Colonic mucosa (tissue), 4 donors: ENCODE measurements at regions not wholly inside any gene's neighbourhood (a gene's known extent, or its start where the extent isn't known, plus 50 kb on each side); places are given as distances from the start of the nearest gene placed in this dataset.

Experiments used
- DNase-seq: peaks from one replicate; pipeline ENCODE4 v3.0.0-alpha.2; 2020
- H3K27ac ChIP-seq: fragments of 200-600 bp; one replicate; pipeline ENCODE4 v1.8.0; 2021
- H3K27me3 ChIP-seq: fragments of 200-600 bp; one replicate; pipeline ENCODE4 v1.8.0; 2021
- H3K36me3 ChIP-seq: fragments of 200-600 bp; one replicate; pipeline ENCODE4 v1.8.0; 2021
- H3K4me1 ChIP-seq: fragments of 200-600 bp; one replicate; pipeline ENCODE4 v1.8.0; 2021; ENCODE audit warnings: mild to moderate bottlenecking
- H3K4me3 ChIP-seq: fragments of 200-600 bp; one replicate; pipeline ENCODE4 v1.8.0; 2021
- H3K9ac ChIP-seq, 2 donors: one replicate each; pipeline ENCODE4 v1.7.0; 2013; ENCODE audit warnings: control low read depth in 2 of 2, low read depth in 2 of 2, low read length in 2 of 2
- H3K9me3 ChIP-seq: fragments of 200-600 bp; one replicate; pipeline ENCODE4 v1.8.0; 2021
- intact Hi-C: fragments of 100-400 bp; cut with DNase I; formaldehyde crosslinking; loops from one replicate; pipeline ENCODE4 v1.14.1; 2022
- TF ChIP-seq, protein P1 (sequence below): fragments of 200-600 bp; IDR thresholded peaks from one replicate; pipeline ENCODE4 v1.8.0; 2022; ENCODE audit warnings: antibody characterized with exemption, mild to moderate bottlenecking
- donor health status: healthy.
- donor health status: DM: no; HTN: no; CAD: no.
- donor health status: DM: no; HTN: no; CAD: no.

GRCh38 chr4:159723341-159724048 lies 620.6 kb downstream of the RAPGEF2 start:
- intact Hi-C loops: no loop called here
- H3K4me3 ChIP-seq: no peak overlapping the region
- no peaks in the 10 kb centered on the region for H3K36me3 ChIP-seq
- H3K27me3 ChIP-seq: no peaks in the 10 kb centered on the region
- DNase-seq: no peak
- H3K9me3 ChIP-seq: no peaks in the 10 kb centered on the region
- no peak overlapping the region for H3K9ac ChIP-seq
- TF ChIP-seq, protein P1, sequence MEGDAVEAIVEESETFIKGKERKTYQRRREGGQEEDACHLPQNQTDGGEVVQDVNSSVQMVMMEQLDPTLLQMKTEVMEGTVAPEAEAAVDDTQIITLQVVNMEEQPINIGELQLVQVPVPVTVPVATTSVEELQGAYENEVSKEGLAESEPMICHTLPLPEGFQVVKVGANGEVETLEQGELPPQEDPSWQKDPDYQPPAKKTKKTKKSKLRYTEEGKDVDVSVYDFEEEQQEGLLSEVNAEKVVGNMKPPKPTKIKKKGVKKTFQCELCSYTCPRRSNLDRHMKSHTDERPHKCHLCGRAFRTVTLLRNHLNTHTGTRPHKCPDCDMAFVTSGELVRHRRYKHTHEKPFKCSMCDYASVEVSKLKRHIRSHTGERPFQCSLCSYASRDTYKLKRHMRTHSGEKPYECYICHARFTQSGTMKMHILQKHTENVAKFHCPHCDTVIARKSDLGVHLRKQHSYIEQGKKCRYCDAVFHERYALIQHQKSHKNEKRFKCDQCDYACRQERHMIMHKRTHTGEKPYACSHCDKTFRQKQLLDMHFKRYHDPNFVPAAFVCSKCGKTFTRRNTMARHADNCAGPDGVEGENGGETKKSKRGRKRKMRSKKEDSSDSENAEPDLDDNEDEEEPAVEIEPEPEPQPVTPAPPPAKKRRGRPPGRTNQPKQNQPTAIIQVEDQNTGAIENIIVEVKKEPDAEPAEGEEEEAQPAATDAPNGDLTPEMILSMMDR: no peak
- no peaks in the 10 kb centered on the region for H3K4me1 ChIP-seq
- H3K27ac ChIP-seq: no peak overlapping the region

GRCh38 chr4:159725571-159725970 lies 622.7 kb downstream of the RAPGEF2 start:
- intact Hi-C loops: no loop called here
- Histone ChIP-seq H3K9me3 (no peaks in the 10 kb centered on the region), H3K27me3 (no peaks in the 10 kb centered on the region), H3K27ac (no peak overlapping the region), H3K9ac (no peak overlapping the region), H3K36me3 (no peaks in the 10 kb centered on the region), H3K4me3 (no peak overlapping the region), H3K4me1 (no peaks in the 10 kb centered on the region)
- no peak for DNase-seq
- TF ChIP-seq, protein P1: no peak

- H3K27me3 ChIP-seq: no peaks in the 10 kb centered on the region
- no peaks in the 10 kb centered on the region for H3K4me1 ChIP-seq
- H3K9me3 ChIP-seq: no peaks in the 10 kb centered on the region
- no peaks in the 10 kb centered on the region for H3K36me3 ChIP-seq
- no peak overlapping the region for H3K27ac ChIP-seq
- no peak overlapping the region for H3K4me3 ChIP-seq
- no peak overlapping the region for H3K9ac ChIP-seq
- intact Hi-C loops: no loop called here
- TF ChIP-seq, protein P1: no peak
- DNase-seq: no peak
Measured at GRCh38 chr4:159735281-159736207, 632.7 kb downstream of the RAPGEF2 start.

DNA sequence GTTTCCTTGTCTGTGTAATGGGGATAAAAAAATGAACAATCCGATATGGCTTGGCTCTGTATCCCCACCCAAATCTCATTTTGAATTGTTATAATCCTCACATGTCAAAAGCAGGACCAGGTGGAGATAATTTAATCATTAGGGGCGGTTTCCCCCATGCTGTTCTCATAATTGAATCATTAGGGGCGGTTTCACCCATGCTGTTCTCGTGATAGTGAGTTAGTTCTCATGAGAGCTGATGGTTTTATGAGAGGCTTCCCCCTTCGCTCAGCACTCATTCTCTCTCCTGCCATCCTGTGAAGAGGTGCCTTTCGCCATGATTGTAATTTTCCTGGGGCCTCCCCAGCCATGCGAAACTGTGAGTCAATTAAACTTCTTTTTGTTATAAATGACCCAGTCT lies 633.5 kb downstream of the RAPGEF2 start:
- intact Hi-C loops: no loop called here
- H3K36me3 ChIP-seq: no peaks in the 10 kb centered on the region
- TF ChIP-seq, protein P1: no peak
- no peak overlapping the region for H3K27ac ChIP-seq
- H3K9me3 ChIP-seq: no peaks in the 10 kb centered on the region
- H3K4me1 ChIP-seq: no peaks in the 10 kb centered on the region
- no peak overlapping the region for H3K4me3 ChIP-seq
- no peaks in the 10 kb centered on the region for H3K27me3 ChIP-seq
- DNase-seq: no peak
- no peak overlapping the region for H3K9ac ChIP-seq

DNA sequence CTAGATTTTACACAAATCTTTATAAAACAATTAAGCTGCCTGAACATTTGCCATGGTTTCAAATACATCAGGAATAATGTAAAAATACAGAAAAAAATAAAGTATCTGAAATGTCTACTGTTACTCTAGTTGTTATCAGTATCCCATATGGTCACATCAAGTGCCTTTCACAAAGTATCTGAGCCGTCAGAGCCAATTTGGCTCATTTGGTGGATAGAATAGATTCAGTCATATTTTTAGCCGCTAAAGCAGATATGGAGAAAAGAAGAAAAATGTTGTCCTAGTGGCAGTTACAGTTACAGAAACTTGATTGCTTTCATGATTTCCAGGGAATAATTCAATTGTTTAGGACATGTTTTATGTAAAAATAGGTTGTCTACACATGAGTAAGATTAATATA lies 641.1 kb downstream of the RAPGEF2 start:
- Histone ChIP-seq H3K9me3 (no peaks in the 10 kb centered on the region), H3K4me3 (no peak overlapping the region), H3K27ac (no peak overlapping the region), H3K4me1 (no peaks in the 10 kb centered on the region), H3K9ac (no peak overlapping the region), H3K27me3 (no peaks in the 10 kb centered on the region), H3K36me3 (no peaks in the 10 kb centered on the region)
- no peak for DNase-seq
- TF ChIP-seq, protein P1: no peak
- intact Hi-C loops: no loop called here
